CD4-positive, alpha-beta T cell treated with Interleukin-12 subunit alpha and Interleukin-12 subunit beta, for 1 hour (primary cell): ENCODE measurements at regions not wholly inside any gene's neighbourhood (a gene's known extent, or its start where the extent isn't known, plus 50 kb on each side); places are given as distances from the start of the nearest gene placed in this dataset.
A peak's percentile ranks its signal among the peaks of the same experiment; 100 is the strongest.

Source experiments
- DNase-seq: peaks from one replicate; pipeline ENCODE4 v3.0.0-alpha.2; 2020

GRCh38 chr2:19579461-19579860, 221.0 kb upstream of the OSR1 start:
- no peak for DNase-seq

- DNase-seq = no peak
Observed at GRCh38 chr2:19577723-19578122, 219.3 kb upstream of the OSR1 start.

- no peak for DNase-seq
Observed at GRCh38 chr2:19576411-19576810, 218.0 kb upstream of the OSR1 start.

- DNase-seq = no peak
Observed at GRCh38 chr2:19575641-19576040, 217.2 kb upstream of the OSR1 start.

DNA sequence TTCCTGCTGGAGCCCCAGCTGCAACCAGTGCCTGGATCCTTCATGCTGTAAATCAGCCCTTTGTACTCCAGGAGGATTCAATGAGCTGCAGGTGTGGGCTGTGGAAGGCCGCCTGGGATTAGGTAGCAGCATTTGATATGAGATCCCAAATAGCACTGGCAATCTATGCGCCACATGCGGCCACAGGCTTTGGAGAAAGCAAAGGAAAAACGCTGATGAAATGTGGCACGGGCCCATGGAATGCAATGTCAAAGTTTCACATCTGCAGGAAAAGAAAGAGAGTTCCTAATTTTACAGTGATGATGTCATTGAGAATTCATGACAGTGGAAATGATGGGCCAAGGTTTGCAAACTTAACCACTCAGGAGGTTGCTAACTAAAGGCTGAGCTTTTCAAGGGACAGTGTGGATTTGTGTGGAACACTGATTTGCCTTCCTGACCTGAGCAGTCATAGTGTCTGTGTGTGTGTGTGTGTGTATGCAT, 216.4 kb upstream of the OSR1 start:
- no peak for DNase-seq

DNA sequence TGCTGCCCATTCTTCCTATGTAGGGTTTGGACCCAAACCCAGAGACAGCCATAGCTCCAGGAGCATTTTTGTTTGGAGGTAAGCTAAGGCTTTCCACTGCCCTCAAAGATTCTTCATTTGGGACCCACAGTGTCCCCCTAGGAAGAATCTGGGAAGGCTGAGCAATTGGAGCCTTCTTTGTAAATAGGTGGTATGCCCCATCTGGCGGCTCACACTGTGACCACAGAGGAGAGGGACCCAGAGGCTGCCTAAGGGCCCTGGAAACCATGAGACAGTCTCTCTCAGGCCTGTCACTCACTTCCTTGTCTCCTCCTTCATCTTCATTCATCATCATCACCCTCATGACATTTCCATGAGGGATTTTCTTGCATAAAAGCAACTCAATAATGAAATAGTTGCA, 215.4 kb upstream of the OSR1 start:
- no peak for DNase-seq

GRCh38 chr2:19571773-19572172, 213.3 kb upstream of the OSR1 start:
- no peak for DNase-seq

DNA sequence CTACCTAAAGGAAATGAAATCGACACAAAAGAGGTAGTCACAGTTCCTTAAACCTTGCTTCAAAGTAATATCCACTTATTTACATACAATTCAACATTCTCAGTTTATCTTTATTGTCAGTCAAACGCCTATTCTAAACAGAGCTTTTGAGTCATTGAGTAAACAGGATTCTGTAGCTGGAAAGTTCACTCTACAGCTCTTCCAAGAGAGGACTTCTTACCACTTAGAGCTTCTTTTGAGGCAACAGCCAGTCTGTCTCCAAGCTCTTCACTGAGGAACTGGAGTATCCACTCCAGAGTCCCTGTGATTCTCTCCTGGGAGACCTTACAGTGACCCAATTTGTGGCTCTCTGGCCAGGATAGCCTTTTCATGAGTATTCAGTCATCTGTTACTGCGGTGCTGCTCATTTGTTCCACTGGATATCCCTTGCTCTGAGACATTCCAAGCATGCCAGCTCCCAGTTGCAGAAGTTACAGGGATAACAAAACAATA, 210.9 kb upstream of the OSR1 start:
- DNase-seq = no peak

GRCh38 chr2:19568809-19569208, 210.4 kb upstream of the OSR1 start:
- DNase-seq = no peak

DNA sequence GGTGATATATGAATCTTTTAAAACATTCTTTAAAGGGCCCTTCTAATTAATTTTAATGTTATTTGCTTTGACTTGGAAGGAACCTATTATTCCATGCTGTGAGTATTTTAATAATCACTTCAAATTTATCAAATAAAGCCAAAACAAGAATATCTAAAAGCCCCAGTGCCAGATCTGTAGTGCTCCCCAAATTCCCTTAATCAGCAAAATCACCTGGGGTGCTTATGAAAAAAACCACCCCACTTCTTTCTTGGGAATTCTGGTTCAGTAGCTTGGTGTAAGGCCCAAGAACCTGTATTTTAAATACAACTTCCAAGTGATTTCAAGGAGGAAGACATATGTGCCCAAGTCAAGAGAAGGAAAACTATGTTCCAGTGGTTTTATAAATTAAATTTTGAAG, 202.4 kb upstream of the OSR1 start:
- no peak for DNase-seq

GRCh38 chr2:19559596-19560240, 201.3 kb upstream of the OSR1 start:
- DNase-seq = peak; percentile 1

- DNase-seq = no peak
Observed at GRCh38 chr2:19556648-19557047, 198.2 kb upstream of the OSR1 start.

GRCh38 chr2:19554520-19554919, 196.1 kb upstream of the OSR1 start:
- no peak for DNase-seq

DNA sequence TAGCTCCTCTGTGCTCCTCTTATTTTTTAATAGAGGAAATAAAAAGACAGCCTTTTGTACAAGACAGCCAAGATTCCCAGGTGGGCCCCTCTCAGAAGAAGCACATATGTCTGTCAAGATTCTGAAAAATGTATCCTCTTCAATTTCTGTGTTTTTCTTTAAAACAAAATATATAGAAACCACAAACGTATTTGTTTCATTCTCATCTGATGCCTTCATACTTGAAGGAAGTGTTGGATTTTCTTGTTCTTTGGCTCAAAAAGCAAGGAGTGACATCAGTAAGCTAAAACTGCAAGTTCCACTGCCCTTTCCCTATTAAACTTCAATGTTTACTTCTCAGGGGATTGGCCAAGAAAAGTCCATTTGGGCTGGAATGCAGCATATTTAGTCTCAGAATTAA, 193.8 kb upstream of the OSR1 start:
- DNase-seq = no peak

GRCh38 chr2:19550750-19551149, 192.3 kb upstream of the OSR1 start:
- DNase-seq = no peak

DNA sequence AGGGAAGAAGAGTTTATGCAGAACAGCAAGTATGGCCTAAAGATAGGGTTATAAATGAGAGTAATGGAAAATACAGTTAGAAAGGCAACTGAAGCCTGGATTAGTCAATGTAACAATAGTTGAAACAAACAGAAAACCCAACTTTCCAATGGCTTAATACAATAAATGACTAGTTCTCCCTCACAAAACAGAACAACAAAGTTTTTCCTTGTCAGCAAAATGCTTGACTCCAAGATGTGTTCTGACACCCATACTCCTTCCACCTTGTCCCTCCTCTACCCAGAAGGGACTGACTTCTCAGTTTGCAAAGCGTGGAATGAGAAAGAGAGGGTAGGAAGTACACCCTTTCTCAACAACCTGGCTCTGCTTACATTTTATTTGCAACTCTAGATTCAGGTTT, 191.4 kb upstream of the OSR1 start:
- DNase-seq = no peak

DNA sequence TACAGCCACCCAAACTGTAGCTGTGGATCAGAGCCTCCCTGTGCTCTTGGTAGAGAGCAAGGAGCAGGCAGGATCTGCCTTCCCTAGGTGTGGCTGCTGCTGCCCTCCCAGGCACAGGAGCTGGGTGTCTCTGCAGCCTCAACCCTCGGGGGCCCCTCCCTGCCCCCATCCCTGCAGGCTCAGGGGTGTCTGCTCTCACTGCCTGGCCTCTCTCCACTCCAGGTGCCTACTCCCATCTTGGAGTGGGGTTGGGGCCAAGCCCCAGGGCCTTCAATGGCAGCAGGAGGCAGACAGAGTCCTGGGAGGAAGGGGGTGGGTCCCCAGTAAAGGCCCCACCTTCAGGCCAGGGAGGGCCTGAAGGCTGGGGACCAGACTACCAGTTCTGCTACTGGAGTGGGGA, 189.7 kb upstream of the OSR1 start:
- no peak for DNase-seq

- no peak for DNase-seq
Observed at GRCh38 chr2:19547321-19547720, 188.9 kb upstream of the OSR1 start.

- DNase-seq = no peak
Observed at GRCh38 chr2:19545507-19545906, 187.1 kb upstream of the OSR1 start.

DNA sequence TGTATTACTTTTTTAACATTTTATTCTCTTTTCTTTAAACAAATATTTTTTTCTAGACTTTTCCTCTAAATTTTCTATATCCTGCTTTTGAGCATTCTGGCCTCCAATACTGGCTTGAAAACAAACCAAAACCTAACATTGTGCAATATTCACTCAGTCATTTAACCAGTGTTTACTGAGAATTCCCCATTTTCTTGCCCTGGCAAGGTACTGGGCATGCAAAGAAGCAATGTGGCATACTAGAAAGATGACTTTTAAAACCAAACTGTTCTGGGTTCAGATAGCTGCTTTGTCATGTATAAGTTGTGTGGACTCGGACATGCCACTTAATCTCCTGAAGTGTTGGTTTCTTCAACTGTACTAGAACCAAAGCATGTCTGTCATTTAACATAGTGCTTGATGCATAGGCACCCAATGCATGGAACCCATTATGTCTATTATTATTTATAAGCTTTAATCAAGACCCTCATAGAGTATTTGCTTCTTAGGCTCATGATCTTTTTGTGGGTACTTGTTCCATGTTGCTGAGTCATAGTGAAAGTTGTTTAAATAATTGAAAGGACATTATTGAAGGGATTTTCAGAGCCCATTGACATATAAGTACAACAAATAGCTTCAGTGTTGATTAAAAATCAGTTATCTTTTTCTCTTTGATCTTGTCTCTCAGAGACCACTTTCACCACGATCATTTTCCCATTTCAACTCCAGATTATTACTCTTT, 185.4 kb upstream of the OSR1 start:
- DNase-seq = no peak

GRCh38 chr2:19542796-19543662, 184.6 kb upstream of the OSR1 start:
- no peak for DNase-seq

GRCh38 chr2:19541884-19542283, 183.5 kb upstream of the OSR1 start:
- DNase-seq = no peak

GRCh38 chr2:19540739-19541525, 182.5 kb upstream of the OSR1 start:
- DNase-seq = no peak
